HG03103 (cell line): ENCODE measurements at regions not wholly inside any gene's neighbourhood (a gene's known extent, or its start where the extent isn't known, plus 50 kb on each side); places are given as distances from the start of the nearest gene placed in this dataset.
"Not testable (repeated sequence)": the region's sequence is repeated elsewhere in the genome, so short reads cannot be mapped to it uniquely, and the experiment has no call there.

Experiments
- ATAC-seq: cut with Tn5 transposase; IDR thresholded peaks from one replicate; pipeline ENCODE4 v1.9.1; 2021; ENCODE audit warnings: low read depth; ENCODE audit not compliant: unreplicated experiment

GRCh38 chr7:125421407-125421806 lies 491.8 kb upstream of the POT1 start:
- not testable (repeated sequence) for ATAC-seq

GRCh38 chr7:125412890-125413665 lies 483.5 kb upstream of the POT1 start:
- no peak for ATAC-seq

GRCh38 chr7:125409921-125410320 lies 480.3 kb upstream of the POT1 start:
- no peak for ATAC-seq

GRCh38 chr7:125406111-125406510 lies 476.5 kb upstream of the POT1 start:
- ATAC-seq, result no peak

- no peak for ATAC-seq
Observed at GRCh38 chr7:125399408-125399807, 469.8 kb upstream of the POT1 start.

- no peak for ATAC-seq
Observed at GRCh38 chr7:125396466-125397151, 467.0 kb upstream of the POT1 start.

- ATAC-seq, result no peak
Observed at GRCh38 chr7:125391921-125392320, 462.3 kb upstream of the POT1 start.

GRCh38 chr7:125390981-125391380 lies 461.4 kb upstream of the POT1 start:
- ATAC-seq, result no peak

- ATAC-seq, result no peak
Observed at GRCh38 chr7:125386211-125386610, 456.6 kb upstream of the POT1 start.

- no peak for ATAC-seq
Observed at GRCh38 chr7:125383324-125383723, 453.7 kb upstream of the POT1 start.

GRCh38 chr7:125382401-125382800 lies 452.8 kb upstream of the POT1 start:
- ATAC-seq, result no peak

GRCh38 chr7:125375942-125376341 lies 446.3 kb upstream of the POT1 start:
- ATAC-seq, result no peak

- no peak for ATAC-seq
Observed at GRCh38 chr7:125370502-125370901, 440.9 kb upstream of the POT1 start.

- ATAC-seq, result no peak
Observed at GRCh38 chr7:125363873-125364272, 434.2 kb upstream of the POT1 start.

GRCh38 chr7:125358551-125359167 lies 429.0 kb upstream of the POT1 start:
- ATAC-seq, result no peak

GRCh38 chr7:125357676-125358455 lies 428.2 kb upstream of the POT1 start:
- no peak for ATAC-seq

GRCh38 chr7:125355899-125356298 lies 426.3 kb upstream of the POT1 start:
- peak; percentile 52 for ATAC-seq

GRCh38 chr7:125347269-125347668 lies 417.6 kb upstream of the POT1 start:
- ATAC-seq, result no peak

- ATAC-seq, result no peak
Observed at GRCh38 chr7:125338110-125338509, 408.5 kb upstream of the POT1 start.

- ATAC-seq, result no peak
Observed at GRCh38 chr7:125336326-125336725, 406.7 kb upstream of the POT1 start.
